Stimulated activated CD8-positive, alpha-beta memory T cell treated with anti-CD3 and anti-CD28 coated beads, Interleukin-7, amount 100 ng/mL, for 1 hour (primary cell): ENCODE measurements at regions not wholly inside any gene's neighbourhood (a gene's known extent, or its start where the extent isn't known, plus 50 kb on each side); places are given as distances from the start of the nearest gene placed in this dataset.
"Not testable (repeated sequence)": the region's sequence is repeated elsewhere in the genome, so short reads cannot be mapped to it uniquely, and the experiment has no call there.

Experiments used
- DNase-seq, 2 donors: peaks; one replicate each; pipeline ENCODE4 v3.0.0-alpha.2; 2020; ENCODE audit warnings: low read depth in 2 of 2

DNA sequence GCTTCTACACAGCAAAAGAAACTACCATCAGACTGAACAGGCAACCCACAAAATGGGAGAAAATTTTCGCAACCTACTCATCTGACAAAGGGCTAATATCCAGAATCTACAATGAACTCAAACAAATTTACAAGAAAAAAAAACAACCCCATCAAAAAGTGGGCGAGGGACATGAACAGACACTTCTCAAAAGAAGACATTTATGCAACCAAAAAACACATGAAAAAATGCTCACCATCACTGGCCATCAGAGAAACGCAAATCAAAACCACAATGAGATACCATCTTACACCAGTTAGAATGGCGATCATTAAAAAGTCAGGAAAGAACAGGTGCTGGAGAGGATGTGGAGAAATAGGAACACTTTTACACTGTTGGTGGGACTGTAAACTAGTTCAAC lies 171.8 kb upstream of the IL12B start:
- not testable (repeated sequence) for DNase-seq

DNA sequence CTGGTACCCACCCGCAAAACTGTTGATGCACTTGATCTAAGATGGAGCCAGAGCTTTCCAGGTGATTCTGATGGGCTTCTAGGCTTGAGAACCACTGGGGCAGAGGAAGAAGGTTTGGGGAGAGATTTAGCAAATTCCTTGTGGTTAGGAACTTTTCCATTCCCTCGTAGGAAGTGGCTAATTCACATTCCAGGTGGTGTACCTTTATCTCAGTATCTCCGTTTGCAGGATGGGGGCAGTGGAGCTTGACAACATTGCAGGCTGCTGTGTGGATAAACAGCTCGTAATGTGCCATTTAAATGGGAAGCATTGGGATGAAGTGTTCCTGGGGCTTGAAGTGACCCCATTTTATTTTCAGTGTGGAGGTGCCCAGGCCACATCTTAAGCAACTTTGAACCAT lies 172.9 kb upstream of the IL12B start:
- no peak for DNase-seq

DNA sequence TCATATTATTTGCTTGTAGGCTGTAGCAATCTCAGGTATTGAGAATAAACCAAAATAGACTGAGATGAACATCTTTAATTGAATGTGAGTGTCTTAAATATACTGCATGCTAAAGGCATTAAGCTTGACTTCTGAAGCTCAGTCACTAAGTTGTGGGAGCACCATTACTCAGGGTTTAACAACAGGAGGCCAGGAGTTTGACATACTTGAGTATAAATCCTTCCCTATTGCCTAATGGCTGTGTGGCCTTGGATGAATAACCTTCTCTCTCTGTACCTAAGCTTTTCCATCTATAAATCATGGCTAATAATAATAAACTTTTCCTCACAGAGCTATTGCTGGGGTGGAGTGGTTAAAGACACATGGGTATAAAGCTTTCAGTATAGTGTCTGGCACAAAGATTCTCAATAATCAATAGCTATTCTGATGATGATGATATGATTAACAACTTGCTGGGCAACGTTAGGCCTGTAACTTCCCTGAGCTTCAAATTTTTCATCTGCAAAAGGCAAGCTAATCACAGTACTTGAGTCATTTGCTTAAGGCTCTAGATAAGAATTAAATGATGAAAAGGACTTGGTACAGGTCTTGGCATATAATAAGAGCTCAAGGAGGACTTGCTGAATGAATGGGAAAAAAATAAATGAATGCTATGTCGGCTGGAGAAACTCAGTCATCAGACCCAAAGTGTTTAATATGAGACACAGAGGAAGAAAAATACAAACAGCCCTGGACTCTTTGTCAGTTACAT lies 174.0 kb upstream of the IL12B start:
- no peak for DNase-seq

DNA sequence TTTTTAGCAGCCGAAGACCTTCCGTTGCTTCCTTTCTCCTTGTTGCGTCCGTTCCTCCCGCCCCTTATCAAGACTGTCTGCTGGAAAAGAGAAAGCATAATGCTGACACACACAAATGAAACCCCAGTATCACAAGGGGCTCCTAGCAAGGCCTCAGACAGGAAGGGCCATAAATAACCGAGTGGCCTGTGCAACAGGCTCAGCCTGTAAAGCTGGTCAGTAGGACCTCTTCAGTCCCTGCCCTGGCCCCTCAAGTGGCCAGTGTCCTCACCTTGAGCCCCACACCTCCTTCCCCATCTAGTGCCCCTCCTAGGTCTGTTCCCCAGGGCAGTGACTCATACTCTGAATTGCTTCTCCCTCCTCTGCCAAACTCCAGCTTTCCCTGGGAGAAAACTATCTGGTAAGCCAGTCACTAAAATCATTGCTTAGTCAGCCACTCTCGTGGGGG lies 174.6 kb upstream of the IL12B start:
- no peak for DNase-seq

DNA sequence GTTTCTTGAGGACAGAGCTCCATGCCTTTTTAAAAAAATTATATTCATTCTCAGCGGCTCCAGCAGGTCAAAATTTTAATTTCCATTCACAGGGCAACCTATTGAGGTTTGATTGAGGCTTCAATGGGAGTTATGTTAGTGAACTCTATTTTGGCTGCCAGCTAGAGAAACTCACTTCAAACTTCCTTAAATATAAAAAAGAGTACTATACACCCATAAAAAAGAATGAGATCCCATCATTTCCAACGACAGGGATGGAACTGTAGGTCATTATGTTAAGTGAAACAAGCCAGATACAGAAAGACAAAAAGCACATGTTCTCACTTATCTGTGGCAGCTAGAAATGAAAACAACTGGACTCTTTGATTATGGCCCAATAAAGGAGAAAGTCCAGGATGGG lies 176.8 kb upstream of the IL12B start:
- DNase-seq, result no peak

DNA sequence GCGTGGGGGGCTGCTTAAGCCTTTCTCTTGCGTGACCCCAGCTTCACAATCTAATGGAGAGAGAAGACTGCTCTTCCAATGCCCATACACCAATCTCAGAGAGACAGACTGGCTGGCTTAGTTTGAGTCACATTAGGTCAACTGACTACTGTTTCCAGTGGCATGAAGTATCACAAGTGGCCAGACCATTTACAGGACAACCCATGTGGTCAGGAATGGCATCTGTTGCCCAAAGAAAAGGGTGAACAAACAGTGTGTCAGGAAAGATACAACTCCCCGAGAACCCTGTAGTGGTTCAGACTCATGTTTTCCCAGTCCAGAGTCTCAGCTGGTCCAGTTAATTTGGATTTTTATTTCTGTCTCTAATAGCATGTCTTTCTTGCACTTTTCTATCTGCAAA lies 177.4 kb upstream of the IL12B start:
- DNase-seq, result no peak

DNA sequence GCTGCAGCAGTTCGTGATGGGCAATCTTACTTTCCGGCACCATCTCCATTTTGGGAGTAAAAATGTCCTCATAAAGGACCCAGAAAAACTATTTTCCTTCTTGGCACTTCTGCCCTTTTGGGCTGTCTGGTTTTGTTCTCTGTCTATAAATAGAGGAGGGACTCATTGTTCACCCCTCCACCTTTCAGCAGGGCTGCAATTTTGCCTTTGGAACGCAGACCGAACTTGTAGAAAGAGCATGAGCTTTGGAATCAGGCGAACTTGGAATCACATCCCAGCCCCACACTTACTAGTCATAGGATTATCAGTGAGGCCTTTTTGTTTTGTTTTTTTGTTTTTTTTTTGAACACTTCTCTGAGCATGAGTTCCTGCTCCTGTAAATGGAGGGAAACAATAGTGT lies 178.1 kb upstream of the IL12B start:
- no peak for DNase-seq

DNA sequence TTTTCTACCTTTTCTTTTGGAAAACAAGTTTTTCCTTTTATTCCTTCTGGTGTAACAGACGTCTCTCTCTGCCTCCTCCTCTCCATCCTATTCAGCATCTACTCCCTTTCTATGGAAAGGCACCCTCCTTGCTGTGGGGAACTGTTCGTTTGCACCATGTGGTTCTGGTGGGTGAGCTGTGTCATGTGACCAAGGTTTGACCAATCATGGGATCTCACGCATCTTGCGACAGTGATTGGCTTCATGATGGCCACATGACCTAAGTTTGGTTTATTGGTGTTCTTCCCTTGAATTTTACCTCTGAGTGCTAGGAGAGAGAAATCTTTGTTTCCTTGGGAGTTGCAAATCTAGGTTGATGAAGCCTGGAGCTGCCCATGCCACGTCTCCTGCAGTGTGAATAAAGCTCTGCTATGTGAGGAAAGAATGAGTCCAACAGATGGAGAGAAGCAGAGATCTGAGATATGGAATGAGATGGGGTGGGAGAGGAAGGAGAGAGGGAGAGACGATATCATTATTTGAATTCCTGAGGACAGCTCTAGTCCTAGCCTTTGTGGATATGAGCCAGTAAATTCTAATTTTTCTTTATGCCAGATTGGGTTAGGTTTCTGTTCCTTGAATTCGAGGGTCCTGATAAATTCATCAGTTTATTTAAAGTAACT lies 178.8 kb upstream of the IL12B start:
- DNase-seq, result no peak

DNA sequence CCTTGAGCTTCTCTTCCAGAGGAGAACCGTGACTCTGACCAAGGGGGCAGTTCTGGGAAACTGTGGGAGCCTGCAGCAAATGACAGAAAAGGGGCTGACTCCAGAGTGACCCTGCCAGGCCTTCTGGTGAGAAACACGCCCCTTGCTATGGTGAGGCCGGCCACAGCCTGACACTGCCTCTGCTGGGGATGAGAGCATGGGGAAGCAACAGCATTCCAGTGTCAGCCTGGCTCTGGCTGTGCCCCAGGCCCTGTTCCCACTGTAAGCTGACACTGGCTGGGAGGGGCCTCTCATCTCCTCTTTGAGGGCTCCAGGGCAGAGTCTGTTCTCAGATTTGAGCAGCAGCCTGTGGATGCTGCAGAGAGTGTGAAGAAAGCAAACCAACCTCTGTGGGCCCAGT lies 180.0 kb upstream of the IL12B start:
- no peak for DNase-seq

DNA sequence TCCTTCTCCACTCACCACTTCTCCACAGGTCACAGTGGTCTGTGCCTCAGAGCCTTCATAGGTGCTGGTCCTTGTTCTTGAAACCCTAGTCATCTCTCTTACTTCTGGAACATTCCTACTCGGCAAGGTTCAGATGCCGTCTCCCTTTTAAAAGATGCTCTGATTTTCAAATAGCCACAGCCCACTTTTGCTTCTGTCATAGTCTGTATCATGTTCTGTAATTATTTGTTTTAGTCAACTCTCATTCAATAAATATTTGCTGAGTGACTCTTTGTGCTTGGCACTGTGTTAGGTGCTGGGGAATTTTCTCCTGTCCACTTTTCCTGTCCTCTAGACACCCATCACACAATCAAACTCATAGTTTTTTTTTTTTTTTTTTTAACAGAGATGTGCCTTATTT lies 181.3 kb upstream of the IL12B start:
- no peak for DNase-seq

DNA sequence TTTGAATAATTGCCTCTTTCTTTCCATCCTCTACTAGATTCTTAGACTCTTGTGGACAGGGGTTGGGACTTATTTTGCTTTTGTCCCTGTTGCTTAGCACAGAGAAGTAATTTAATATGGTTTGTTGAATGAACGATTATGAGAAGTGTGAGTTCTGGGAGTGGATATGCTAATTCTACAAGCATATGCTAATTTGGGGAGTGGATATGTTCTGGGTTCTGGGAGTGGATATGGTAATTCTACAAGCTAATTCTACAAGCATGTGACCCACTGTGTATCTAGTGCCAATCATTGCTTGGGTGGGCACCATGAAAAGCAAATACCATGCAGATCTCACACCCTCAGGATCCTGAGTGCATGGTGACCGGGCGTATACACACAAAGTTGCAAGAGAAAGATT lies 181.8 kb upstream of the IL12B start:
- no peak for DNase-seq

DNA sequence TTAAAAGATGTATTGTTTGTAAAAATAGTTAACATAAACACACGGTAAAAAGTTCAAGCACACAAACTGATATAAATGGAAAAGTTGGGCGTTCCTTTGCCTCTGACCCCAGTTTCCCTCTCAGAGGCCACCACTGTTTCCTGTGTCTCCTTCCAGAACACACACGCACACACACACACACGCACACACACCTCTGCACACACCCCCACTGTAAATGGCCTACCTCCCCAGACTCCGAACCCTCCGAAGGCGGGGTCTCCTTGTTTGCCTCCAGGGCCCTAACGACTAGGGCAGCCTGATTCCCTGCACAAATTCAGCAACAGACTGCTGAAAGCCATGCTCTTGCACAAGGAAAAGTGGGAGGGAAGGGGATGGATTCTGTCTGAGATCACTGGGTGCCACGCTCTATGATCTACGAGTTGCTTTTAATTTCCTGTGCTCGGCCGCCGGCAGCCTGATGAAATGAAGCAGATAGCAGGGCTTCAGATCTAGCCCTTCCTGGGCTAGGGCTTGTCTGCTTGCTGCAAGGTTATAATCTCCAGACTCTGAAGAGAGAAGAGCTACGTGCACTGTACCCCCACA lies 184.0 kb upstream of the IL12B start:
- no peak for DNase-seq

DNA sequence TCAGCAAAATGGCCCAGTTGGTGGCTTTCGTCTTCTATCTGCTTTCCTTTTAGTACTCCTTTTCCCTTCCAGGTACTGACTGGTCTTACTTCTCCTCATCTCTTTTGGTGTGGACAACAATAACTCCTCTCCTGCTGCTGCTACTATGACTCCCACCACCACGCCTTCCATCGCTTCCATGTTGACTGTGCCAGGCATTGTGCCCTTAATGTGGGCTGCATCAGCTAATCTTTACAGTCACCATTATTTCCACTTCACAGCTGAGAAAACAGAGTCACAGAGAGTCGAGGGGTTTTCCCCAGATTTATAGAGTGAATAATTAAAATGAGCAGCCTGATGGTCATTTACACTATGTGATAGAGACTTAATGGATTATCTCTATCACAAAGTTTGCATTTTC lies 184.9 kb upstream of the IL12B start:
- DNase-seq, result no peak

DNA sequence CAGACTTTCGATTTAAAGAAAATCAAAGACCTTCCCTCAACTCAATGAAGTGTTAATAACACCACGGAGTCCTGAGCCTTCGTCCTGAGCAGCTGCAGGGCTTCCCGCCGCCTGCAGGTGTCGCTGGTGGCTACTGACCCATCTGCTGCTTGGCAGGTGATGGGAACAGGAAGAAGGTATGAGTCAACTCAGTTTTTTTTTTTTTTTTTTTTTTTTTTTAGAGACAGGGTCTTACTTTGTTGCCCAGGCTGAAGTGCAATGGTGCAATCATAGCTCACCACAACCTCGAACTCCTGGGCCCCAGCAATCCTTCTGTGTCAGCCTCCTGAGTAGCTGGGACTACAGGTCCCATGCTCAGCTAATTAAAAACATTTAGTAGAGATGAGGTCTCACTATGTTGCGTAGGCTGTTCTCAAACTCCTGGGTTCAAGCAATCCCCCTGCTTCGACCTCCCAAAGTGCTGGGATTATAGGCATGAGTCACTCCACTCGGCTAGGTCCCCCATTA lies 185.7 kb upstream of the IL12B start:
- DNase-seq, result peak; percentile 40 to 50

DNA sequence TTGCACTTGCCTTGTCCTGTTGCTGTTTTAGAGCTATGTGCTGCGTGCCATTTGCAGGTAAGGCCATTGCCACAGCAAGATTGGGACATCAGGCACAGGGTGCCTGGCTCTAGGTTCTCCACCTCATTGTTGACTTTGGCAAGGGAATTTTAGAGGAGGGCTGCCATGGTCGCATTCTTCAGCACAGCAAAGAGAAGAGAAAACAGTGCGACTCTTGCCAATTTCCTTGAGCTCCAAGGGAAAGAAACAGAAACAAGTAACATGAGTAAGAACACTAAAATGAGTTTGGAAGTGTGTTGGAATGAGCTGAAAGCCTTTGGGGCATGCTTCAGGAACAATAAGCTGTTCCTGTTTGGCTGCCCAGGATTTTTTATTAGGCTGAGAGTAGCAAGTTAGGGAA lies 188.1 kb upstream of the IL12B start:
- DNase-seq, result no peak

DNA sequence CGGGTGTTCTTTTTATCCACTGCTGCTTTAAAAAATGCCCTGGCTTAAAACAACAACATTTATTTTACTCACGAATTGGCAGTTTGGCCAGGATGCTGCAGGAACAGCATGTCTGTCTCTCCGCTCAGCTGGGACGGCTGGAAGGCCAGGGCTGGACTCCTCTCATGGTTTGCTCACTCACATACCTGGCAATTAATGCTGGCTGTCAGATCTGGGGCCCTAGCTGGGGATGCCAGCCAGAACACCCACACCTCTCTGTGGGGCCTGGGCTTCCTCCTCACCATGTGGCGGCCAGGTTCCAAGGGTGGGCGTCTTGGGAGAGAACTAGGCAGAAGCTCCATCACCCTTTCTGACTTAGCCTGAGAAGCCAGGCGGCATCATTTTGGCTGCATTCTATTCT lies 189.1 kb upstream of the IL12B start:
- DNase-seq, result no peak

DNA sequence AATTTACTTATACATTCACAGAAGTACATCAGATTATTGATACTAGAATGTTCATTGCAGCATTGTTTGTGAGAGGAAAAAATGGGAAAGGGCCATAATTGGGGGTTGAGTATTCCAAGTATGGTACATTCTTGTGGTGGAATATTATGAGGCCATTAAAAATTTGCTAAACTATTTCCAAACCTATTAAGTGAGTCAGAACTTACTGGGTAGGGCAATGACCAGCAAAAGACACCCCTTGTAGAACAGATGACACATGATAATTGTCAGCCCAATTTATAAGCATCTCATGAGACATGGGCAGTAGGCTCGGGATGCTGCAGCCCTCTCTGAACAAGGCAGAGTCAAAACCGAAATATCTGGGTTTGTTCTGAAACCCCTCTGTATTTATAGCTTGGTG lies 192.6 kb upstream of the IL12B start:
- no peak for DNase-seq

DNA sequence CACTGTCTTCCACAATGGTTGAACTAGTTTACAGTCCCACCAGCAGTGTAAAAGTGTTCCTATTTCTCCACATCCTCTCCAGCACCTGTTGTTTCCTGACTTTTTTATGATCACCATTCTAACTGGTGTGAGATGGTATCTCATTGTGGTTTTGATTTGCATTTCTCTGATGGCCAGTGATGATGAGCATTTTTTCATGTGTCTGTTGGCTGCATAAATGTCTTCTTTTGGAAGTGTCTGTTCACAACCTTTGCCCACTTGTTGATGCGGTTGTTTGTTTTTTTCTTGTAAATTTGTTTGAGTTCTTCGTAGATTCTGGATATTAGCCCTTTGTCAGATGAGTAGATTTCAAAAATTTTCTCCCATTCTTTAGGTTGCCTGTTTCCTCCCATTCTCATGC lies 194.0 kb upstream of the IL12B start:
- DNase-seq, result not testable (repeated sequence)

DNA sequence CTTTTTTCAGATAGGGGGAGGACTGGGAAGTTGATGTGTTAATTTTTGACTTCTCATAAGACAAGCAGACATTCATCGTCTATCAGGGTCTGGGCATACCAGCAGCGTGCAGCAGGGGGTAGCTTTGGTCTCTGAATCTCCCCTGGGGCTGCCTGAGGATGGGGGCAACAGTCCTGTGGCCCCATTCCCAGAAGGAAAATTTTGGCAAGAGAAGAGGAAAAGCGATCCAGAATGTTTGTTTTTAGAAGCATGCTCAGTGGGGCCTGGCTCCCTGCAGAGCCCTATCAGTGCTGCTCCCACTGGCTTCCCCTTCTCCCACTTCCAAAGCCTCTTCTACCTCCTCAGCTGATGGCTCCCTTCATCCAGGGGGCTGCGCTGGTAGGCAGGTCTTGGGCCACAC lies 194.8 kb upstream of the IL12B start:
- DNase-seq, result no peak

DNA sequence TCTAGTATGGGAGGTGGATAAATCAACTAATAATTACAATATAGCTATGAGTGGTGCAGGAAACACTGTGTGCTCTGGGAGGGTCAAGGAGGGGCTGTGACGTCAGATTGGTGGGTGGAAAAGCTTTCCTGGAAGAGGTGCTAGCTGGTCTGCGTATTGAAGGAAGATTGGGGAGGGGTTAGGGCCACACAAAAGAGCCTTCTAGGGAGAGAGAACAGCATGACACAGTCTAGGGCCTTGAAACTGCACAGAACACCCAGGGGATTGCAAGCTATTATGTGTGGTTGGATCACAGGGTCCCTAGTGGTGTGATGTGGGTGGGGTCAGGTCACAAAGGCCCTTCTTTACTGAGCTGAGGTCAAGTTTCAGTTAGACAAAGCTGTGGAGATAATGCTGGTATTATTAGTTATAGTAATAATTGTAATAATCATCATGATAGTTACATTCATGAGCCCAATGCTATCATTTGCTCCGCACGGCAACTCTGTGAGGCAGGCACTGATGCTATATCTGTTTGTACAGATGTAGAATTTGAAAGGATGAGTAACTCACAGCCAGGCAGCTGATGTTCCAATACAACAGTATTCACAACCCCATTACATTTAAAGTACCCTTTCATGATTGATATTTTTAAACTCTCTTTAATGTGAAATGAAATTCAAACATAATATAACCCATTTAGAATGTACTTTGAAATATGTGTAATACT lies 197.4 kb upstream of the IL12B start:
- DNase-seq, result no peak

DNA sequence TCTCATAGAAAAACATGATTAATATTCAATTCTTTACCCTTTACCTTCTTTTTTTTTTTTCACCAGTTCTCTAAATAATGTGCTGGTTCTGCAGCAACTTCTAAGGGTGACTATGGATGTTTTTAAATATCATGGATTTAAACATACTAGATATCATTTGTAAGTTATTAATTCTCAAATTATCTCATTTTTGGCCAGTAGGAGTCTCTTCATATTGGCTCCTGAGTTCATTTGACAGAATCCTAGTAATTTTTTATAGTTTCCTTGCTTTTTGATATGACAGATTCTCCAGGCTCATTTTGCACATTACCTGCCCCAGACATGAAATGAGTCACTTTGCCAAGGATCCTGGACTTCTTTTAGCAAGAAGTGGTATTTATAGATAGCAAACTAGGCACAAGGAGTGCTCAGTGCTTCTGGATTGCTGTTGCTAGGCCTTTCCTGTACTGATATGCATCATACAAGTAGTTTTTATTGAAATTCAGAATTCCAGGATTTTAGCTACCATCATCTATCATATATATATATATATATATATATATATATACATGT lies 201.3 kb upstream of the IL12B start:
- no peak for DNase-seq

DNA sequence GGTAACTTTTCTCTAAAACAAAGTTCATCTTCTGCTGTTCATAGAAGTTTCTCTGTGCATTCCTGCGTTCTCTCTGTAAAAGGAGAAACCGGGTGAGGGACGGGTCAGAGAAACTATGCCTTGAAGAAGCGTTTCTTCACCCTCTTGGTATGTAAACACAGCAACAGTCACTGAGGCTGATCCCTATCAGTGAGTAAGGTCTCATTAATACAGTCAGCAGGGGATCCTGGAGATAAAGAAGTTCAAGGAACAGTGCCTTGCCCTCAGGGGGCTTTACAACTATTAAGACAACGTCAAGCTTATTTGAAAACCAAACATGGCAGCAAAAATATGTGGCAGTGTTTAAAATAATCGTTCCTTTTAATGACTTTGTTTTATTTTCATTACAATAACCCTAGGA lies 202.9 kb upstream of the IL12B start:
- no peak for DNase-seq
